HG02884 (cell line): ENCODE measurements at regions not wholly inside any gene's neighbourhood (a gene's known extent, or its start where the extent isn't known, plus 50 kb on each side); places are given as distances from the start of the nearest gene placed in this dataset.

Source experiments
- ATAC-seq: cut with Tn5 transposase; IDR thresholded peaks from one replicate; pipeline ENCODE4 v1.9.1; 2021; ENCODE audit warnings: mild to moderate bottlenecking, moderate library complexity; ENCODE audit not compliant: unreplicated experiment

- no peak for ATAC-seq
Measured at GRCh38 chr18:44609181-44609941, 71.3 kb upstream of the SETBP1 start.

GRCh38 chr18:44620812-44621211 lies 59.9 kb upstream of the SETBP1 start:
- no peak for ATAC-seq

- ATAC-seq: no peak
Measured at GRCh38 chr18:44624052-44624451, 56.6 kb upstream of the SETBP1 start.

- ATAC-seq: no peak
Measured at GRCh38 chr18:44625386-44625785, 55.3 kb upstream of the SETBP1 start.

GRCh38 chr18:44626236-44626635 lies 54.5 kb upstream of the SETBP1 start:
- ATAC-seq: no peak

- ATAC-seq: no peak
Measured at GRCh38 chr18:44626807-44627206, 53.9 kb upstream of the SETBP1 start.

GRCh38 chr18:44627280-44627679 lies 53.4 kb upstream of the SETBP1 start:
- ATAC-seq: no peak

- ATAC-seq: no peak
Measured at GRCh38 chr18:44629406-44629805, 51.3 kb upstream of the SETBP1 start.

- no peak for ATAC-seq
Measured at GRCh38 chr18:44630118-44630517, 50.6 kb upstream of the SETBP1 start.
